HG03196 (cell line): ENCODE measurements at regions not wholly inside any gene's neighbourhood (a gene's known extent, or its start where the extent isn't known, plus 50 kb on each side); places are given as distances from the start of the nearest gene placed in this dataset.

Source experiments
- ATAC-seq: cut with Tn5 transposase; IDR thresholded peaks from one replicate; pipeline ENCODE4 v1.9.1; 2021; ENCODE audit not compliant: unreplicated experiment

DNA sequence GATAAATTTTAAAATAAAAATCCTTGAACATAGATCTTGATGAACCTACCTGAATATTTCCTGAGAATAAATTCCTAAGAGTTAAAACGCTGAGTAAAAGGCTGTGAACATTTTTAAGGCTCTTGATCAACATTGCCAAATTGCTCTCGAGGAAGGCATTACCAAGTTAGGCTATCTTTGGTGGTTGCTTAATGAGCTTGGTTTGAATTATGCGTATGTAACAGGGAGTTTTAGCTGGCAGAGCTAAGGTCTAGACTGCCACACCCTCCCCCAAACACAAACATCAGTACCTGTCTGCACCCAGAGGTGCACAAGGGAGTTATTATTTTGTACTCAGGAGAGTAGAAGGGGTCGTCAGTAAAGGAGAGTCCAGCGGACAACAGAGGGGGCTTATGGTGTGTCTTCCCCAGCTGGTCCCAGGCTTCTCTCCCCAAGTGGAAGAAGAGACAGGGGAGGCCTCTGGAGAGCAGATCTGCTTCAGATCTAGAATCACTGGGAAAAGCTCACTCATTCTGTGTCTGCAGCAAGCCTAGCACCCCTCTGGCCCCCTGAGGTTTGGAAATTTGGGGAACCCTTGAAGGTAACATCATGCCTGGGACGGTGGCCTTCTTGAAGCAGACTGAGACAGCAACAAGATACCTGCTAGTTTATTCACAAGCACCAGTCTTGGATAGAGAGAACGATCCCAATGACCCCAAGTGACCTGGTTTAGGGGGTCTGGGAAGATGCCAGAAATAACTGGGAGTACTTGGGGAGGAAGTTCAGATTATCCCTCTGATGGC, 197.2 kb upstream of the ID2 start:
- no peak for ATAC-seq

DNA sequence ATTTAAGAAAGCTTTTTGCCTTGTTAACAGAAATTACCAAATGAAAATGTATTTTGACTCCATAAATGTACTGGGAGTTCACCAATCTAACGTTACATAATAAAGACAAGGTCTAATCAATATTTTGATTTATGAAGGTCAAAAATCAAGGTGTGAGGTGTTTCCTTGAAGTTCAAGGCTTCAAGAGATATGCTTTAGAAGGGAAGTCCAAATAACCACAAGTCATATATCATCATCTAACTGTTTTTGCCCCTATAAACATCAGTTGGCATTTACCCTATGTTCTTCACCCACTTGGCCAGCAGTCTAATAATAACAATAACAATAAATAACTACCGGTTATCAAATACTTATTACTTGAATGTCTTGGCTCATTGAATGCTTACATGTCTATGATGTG, 196.1 kb upstream of the ID2 start:
- no peak for ATAC-seq

DNA sequence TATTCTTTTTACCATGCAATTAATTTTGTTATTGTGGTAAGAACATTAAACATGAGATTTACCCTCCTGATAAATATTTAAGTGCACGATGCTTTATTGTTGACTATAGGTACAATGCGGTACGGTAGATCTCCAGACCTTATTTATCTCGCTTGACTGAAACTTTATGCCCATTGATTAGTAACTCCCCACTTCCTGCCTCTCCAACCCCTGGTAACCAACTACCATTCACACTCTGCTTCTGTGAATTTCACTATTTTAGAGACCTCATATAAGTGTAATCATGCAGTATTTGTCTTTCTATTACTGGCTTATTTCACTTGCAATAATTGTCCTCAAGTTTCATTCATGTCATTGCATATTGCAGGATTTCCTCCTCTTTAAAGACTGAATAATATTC, 195.7 kb upstream of the ID2 start:
- no peak for ATAC-seq

DNA sequence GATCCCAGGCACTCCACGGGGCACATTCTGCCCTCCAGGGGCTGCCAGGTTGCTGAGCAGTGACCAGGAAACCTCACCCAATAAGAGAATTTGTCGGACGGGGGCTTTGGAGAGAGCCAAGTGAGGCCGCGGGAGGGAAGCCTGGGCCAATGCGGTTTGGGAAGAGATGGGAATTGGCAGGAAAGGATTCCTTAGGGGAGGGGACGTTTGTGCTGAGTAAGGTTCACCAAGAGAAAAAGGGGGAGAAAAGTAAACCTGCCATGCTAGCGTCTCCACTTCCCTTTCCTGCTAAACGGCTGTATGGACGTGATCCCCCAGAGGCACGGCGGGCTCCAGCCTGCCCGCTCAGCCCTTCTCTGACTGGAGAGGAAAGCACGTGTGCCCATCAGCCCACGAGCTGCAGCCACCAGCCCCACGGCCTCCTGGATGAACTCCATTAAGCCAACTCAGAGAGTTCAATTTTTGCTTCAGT, 194.4 kb upstream of the ID2 start:
- peak; percentile 5 for ATAC-seq

DNA sequence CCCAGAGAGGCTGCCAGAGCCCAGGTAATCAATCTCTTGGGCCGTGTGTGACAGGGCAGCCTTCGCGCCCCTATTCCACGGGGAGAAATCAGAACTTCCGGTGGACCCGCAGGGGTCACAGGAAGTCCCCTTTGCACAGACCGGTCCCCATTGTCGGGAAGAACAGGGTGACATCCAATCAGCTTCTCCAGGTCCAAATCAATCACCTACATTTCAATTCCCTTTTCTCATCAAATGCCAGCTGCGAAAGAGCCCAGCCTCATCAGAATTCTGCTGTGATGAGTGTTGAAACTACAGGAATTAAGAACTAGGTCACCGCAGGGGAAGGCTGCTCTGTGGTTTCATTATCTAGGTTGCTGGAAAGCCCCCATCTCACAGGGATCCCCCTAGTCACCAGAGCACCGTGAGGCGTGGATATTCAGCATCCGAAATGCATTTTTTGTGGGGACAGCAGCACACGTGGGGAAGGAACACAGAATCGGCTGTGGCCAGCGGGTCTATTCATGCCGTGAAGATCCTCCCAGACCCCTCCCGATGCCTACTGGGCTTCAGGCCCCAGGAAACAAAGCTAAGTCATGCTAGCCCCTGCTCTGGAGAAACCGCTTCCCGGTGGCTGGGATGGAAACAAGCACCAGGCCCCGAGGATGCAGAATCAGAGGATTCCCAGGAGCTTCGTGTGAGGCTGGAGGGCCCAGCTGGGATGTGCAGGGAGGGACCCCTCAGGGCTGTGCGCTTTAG, 193.7 kb upstream of the ID2 start:
- ATAC-seq = peak; percentile 70

DNA sequence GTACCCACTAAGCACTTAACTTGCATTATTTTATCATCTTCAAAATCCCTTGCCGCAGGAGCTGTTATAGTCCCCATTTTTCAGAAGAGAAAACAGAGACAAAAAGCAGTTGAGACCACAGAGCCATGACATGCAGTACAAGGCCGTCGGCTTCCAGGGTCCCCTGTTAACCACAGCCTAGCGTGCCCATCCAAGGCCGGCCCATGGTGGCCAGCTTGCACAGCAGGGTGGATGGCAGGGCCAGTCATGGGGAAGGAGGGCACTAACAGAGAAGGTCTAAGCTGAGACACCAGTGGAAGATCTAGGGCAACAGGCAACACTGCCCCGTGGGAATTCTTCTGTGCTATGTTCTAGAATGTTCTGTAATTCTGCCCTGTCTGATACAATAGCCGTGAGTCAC, 192.6 kb upstream of the ID2 start:
- no peak for ATAC-seq

DNA sequence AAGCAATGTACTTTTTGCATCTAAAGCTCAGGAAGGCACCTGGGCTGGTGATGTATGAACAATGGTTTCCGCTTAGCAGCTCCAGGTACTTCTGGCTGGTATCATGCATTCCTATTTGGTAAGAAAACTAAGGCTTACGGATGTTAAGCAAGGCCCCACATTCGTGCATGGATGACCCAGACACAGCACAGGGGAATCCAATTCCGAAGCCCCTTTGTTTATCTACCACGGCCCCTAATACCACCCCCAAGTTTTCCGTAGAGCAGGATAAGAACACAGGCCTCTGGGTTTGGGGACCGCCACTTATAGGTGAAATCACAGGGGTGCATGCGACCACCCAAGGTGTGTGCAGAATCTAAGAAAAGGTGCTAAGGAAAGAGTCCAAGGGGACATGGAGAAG, 192.1 kb upstream of the ID2 start:
- ATAC-seq = no peak

DNA sequence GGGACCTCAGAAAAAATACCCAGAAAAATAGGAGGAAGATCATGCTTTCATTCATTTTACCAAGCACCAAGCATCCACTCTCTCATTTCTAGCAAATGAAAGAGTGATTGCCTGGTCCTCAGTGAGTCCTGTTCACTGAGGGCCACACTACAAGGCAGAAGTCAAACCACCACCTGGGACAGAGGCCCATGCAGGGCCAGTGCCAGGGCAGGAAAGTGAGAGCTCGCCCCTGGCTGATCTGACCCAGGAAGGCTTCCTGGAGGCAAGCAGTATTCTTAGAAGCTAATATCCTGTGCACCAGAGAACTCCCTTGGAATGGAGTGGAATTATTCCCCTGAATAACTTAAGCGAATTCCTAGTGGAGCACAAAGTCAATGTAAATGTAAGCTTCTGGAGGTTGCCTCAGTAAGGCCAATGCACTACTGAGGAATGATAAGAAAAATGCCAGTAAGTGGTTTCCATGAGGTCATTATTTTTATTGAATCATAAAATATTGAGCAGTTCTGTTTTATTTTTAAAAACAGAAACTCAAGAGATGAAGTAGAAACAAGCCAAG, 191.6 kb upstream of the ID2 start:
- no peak for ATAC-seq

DNA sequence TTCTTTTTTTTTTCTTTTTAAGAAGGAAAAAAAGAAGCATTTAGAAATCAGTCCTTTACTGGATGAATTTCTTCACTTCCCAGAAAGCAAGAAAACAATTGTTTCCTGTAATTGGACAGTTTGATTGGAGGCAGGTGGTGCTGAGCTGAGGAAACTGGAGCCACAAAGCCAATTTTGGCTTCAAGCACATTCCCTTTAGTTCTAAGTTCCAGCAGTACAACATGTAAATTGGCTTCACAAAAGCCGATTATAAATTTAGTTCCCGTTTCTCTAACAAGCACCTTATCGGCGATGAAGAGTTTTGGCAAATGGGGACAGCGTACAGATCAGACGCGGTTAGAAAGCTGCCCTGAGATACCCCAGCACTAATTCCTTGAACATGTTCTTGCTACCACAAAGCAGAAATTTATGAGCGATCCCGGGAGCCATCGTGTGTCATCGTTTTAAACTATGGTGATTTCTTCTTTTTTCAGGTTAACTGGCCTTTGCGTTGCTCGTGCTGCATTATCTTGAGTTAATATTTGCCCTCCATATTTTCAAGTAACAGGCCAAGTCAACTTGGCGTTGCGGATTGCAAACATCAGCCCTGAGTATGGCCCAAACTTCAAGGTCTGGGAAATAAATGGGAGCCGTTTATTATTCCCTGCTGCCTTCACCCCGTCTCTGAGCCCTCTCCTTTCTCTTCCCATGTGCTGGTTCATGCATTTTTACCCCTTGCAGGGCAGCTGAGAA, 190.4 kb upstream of the ID2 start:
- ATAC-seq = no peak

DNA sequence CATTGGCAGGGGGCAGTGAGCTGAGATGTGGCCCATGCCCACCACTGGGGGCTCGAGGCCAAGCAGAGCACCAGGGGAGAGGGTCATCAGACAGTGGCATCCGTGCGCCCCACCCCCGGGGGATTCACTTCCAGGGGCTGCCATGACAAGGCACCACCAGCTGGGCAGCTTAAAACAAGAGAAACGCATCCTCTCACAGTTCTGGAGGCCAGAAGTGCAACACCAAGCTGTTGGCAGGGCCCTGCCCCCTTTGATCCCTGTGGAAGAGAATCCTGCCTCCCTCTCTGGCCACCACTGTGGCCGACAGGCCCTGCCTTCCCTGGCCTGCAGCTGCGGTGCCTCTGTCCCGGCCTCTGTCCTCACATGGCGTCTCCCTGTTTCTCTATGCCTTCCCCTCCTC, 187.7 kb upstream of the ID2 start:
- ATAC-seq = no peak

DNA sequence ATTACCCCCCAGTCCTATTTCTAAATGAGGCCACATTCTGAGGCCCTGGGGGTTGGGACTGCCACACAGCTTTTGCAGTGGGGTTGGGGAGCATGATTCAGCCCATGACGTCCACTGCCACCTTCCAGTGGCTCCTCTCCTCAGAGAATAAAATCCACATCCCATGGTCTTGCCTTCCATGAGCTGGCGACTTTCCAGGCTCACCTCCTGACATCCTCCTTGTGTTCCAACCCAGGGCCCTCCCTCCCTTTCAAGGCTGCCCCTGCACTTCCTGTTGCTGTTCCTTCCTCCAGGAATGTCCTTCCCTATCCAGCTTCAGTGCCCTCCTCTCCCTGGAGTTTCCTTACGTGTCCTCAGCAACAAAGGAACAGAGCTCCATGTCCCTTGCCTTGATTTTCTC, 187.3 kb upstream of the ID2 start:
- ATAC-seq = no peak

DNA sequence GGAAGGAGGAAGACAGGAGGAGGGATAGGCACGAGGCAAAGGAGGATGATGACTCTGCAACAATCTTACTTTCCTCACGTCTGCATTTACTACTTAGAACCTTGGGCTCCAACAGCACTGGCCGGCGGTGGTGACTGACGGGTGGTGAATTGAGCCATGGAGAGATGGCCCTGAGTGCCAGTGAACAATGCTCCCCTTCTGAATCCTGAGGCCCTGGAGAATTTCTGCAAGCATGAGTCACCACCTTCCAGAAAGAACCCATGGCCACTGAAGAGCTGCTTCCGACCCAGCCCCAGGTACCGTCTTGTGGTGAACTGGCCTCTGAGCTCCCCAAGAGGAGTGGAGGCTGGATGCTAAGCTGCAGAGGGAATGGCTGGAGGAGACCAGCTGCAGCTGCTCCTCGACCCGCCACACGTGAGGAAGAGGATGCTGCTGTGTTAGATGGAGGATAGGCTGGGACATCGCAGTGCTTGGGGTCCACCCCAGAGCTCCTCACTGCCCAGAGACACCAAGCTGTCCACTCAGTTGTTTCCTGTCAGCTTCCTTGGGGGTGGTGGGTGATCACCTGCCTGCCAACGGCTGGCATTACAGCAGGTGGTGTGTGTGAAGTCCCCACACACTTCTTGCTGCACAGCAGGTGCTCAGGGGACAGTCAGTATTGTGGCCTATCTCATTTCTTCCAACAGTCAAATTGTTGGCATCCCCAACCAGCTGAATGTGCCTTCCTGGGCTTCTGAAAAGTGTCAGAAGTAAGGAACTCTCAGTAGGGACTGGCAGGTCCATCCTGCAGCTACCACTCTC, 186.5 kb upstream of the ID2 start:
- no peak for ATAC-seq

DNA sequence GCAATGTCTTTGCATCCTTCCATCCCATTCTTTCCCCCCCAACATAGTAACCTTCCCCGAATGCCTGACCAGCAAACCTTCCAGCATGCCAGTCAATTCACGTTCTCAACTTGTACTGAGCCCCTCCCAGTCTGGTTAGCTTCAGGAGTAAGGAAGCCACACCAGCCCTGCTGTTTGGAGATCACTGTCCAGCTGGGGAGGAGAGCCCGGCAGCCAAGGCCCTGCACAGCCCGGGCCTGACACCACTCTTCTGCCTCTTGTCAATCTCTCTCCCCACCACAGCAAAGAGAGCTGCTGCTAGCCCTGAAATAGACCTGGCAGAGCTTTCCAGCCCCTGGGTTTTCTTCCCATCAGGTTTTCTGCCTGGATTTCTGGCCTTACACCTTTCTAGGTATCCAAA, 185.8 kb upstream of the ID2 start:
- ATAC-seq = no peak

DNA sequence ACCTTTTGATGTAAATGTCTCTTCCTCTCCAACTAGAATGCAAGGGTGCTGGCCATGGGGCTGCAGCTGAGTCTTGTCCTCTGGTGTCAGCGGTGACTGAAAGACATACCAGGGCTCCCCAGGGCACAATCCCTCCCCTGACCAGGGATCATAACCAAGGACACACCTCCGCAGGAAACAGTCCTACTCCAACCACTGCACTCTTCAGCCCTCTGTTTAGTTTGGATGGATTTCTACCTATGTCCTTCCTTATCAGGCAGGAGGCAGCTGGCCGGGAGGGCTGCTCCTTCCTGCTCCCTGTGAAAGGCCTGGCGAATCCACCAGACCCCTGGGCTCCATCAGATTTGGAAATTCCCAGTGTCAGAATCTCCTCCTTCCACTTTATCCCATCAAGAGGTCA, 185.2 kb upstream of the ID2 start:
- no peak for ATAC-seq

DNA sequence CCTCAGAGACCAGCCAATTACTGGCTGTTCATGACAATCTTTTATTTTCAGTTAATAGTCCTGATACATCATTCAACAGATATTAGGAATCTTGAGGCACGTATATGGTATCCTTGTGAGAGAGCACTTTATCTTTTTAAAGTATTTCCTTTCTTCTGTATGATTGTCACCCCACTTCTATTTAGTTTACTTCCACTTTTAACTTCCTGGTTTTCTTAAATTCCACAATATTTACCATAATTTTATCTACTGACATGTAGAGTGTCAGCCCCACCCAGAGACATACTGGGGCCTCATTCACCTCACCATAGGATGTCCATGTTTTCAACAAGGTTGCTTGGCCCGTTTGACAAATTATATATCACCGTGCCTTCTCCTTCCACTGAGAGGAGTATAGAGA, 182.9 kb upstream of the ID2 start:
- ATAC-seq = no peak

DNA sequence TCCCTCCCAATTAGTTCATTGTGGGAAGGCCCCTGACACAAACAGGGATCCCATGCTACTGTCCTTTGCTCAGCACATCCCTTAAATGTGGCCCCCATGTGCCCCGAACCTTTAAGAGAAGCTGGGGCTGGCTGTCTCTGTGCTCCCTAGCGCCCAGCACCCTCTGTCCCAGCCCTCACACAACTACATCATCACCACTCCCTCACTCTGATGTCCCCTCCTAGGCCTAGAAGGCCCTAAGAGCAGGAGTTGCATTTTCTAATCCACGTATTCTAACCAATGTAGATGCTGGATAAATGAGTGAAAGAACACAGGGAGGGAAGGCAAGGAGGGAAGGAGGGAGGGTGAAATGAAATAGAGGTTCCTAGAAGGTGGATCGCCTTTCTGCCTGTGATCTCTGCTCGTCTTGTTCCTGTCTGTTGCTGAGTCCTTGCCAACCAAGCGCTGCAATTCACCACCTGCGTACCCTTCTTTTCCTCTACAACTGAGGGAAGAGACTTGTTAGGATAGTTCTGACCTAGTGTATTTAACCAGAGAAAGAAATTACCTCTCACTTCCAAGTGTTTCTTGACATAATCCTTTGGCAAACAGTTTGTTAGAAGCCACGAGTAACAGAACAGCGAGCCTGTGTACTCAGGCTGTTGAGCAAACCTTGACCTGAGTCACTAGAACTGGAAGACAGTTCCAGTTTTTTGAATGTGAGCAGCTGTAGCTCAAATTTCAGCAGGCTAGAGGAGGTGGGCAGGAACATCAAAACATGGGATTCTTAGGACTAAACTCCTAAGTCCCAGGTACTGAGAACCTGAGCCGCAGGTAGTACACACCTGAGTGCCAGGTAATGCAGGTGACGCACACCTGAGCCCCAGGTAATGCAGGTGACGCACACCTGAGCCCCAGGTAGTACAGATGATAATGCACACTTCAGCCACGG, 181.5 kb upstream of the ID2 start:
- no peak for ATAC-seq

DNA sequence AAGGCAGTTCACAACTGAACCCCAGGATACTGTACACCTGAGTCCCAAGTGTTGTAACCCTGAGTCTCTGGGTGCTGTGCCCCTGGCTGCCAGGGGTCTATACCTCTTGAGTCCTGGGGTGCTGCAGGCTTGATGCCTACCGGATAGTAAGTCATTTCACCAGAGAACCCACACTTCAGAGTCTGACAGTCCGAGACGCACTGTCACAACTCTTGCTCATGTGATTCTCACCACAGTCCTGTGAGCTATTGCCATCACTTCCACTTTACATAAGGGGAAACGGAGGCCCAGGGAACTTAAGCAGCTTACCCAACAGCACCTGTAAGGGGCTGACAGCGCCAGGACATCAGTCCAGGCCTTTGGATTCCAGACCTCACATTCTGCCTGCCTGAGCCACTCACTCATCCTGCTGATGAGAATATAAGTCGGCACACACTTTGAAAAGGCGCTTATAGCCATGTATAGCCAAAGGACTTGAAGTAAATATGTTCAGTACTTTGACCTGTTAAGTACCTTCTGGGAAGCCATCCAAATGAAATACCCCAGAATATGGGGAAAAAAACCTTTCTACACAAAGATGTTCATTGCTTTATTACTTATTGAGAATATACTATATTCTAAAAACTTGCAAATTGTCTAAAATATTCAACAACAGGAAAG, 180.7 kb upstream of the ID2 start:
- ATAC-seq = no peak

DNA sequence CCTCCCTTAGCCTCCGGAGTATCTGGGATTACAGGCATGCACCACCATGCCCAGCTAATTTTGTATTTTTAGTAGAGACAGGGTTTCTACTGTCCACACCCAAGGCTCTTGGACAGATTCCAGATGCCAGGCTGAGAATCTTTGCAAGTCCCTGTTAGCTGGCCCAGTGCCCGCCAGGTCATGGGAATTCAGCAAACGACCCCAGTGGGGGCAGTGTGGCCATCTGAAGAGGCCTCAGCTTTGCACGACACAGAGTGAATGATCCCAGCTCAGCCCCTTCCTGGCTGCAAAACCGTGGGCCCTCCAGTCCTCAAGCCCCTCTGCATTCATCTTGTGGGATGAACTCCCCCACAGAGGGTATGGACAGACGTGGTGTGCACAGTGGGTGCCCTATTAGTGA, 179.5 kb upstream of the ID2 start:
- ATAC-seq = no peak

DNA sequence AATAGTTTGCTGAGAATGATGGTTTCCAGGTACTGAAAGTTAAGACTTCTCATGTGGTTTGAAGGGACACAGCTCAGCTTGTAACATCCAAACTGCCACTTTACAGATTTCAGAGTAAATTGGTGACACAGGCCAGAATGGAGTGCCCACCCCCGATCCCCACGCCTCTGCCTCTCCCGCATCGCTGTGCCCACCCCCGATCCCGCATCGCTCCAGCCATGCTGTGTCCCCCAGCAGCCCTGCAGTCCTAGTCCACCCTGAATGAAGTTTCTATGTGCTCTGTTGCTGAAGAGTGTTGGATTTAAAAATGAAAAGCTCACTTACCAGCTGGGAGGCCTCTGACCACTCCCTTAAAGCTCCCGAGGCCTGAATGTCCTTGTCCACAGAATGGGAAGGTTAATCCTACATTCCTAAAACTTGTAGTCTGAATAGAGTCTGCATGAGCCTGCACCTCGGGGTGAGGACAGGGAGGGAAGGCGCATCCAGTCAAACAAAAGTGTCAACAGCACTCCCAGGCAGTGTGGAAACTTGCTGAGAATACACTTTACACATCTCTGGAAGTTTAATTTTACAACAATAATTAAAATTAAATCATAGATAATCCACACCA, 176.4 kb upstream of the ID2 start:
- no peak for ATAC-seq
